GM18517 (cell line): ENCODE measurements at regions not wholly inside any gene's neighbourhood (a gene's known extent, or its start where the extent isn't known, plus 50 kb on each side); places are given as distances from the start of the nearest gene placed in this dataset.
A peak's percentile ranks its signal among the peaks of the same experiment; 100 is the strongest.
"Not testable (repeated sequence)": the region's sequence is repeated elsewhere in the genome, so short reads cannot be mapped to it uniquely, and the experiment has no call there.

Experiments
- ATAC-seq: cut with Tn5 transposase; IDR thresholded peaks from one replicate; pipeline ENCODE4 v1.9.1; 2021; ENCODE audit warnings: mild to moderate bottlenecking, moderate library complexity; ENCODE audit not compliant: unreplicated experiment

GRCh38 chr14:22314183-22314820 lies 274.7 kb downstream of the DAD1 start:
- ATAC-seq, result peak; percentile 55

GRCh38 chr14:22313172-22313801 lies 275.7 kb downstream of the DAD1 start:
- no peak for ATAC-seq

- ATAC-seq, result no peak
Observed at GRCh38 chr14:22311636-22312035, 277.4 kb downstream of the DAD1 start.

GRCh38 chr14:22305607-22306006 lies 283.4 kb downstream of the DAD1 start:
- ATAC-seq, result no peak

GRCh38 chr14:22304326-22304725 lies 284.7 kb downstream of the DAD1 start:
- no peak for ATAC-seq

GRCh38 chr14:22303589-22304195 lies 285.3 kb downstream of the DAD1 start:
- no peak for ATAC-seq

- ATAC-seq, result no peak
Observed at GRCh38 chr14:22300646-22301045, 288.4 kb downstream of the DAD1 start.

GRCh38 chr14:22297376-22297775 lies 291.6 kb downstream of the DAD1 start:
- no peak for ATAC-seq

- ATAC-seq, result no peak
Observed at GRCh38 chr14:22296722-22297121, 292.3 kb downstream of the DAD1 start.

- no peak for ATAC-seq
Observed at GRCh38 chr14:22296088-22296487, 292.9 kb downstream of the DAD1 start.

GRCh38 chr14:22291406-22291805 lies 297.6 kb downstream of the DAD1 start:
- ATAC-seq, result no peak

- ATAC-seq, result no peak
Observed at GRCh38 chr14:22289570-22289969, 299.5 kb downstream of the DAD1 start.

GRCh38 chr14:22285991-22286390 lies 303.0 kb downstream of the DAD1 start:
- no peak for ATAC-seq

GRCh38 chr14:22282949-22283348 lies 306.1 kb downstream of the DAD1 start:
- no peak for ATAC-seq

GRCh38 chr14:22282417-22282816 lies 306.6 kb downstream of the DAD1 start:
- ATAC-seq, result no peak

- not testable (repeated sequence) for ATAC-seq
Observed at GRCh38 chr14:22281447-22281874, 307.6 kb downstream of the DAD1 start.

- no peak for ATAC-seq
Observed at GRCh38 chr14:22280497-22281316, 308.3 kb downstream of the DAD1 start.

- no peak for ATAC-seq
Observed at GRCh38 chr14:22276913-22277816, 311.9 kb downstream of the DAD1 start.

- no peak for ATAC-seq
Observed at GRCh38 chr14:22271838-22272799, 316.9 kb downstream of the DAD1 start.
